ENCODE measurements at regions not wholly inside any gene's neighbourhood (a gene's known extent, or its start where the extent isn't known, plus 50 kb on each side); places are given as distances from the start of the nearest gene placed in this dataset.

- Histone ChIP-seq H4K20me1 (replicated peaks; ENCODE audit: control insufficient read depth, extremely low read depth, insufficient read depth, low read length) (no peaks in the 10 kb centered on the region), H3K9me1 (replicated peaks; ENCODE audit: control insufficient read depth, extremely low read depth, insufficient read depth, low read length) (no peaks in the 10 kb centered on the region), H3K36me3 (ENCODE audit: control insufficient read depth in 2 of 2, extremely low read depth in 1 of 2, insufficient read depth in 2 of 2, low read length in 2 of 2) (no peaks in the 10 kb centered on the region), H3K4me2 (ENCODE audit: insufficient read depth, low read length) (no peak overlapping the region), H3K79me2 (ENCODE audit: control insufficient read depth, insufficient read depth, low read length) (no peaks in the 10 kb centered on the region), H2AFZ (ENCODE audit: low read depth, low read length) (no peak overlapping the region), H3K27ac (ENCODE audit: insufficient read depth, low read depth, low read length) (no peak overlapping the region), H3K9me3 (replicated peaks; ENCODE audit: control insufficient read depth, insufficient read depth, low read length) (no peaks in the 10 kb centered on the region), H3K4me1 (ENCODE audit: control insufficient read depth, extremely low read depth, insufficient read depth, low read length) (no peaks in the 10 kb centered on the region), H3K27me3 (ENCODE audit: control insufficient read depth in 2 of 2, insufficient read depth in 2 of 2, low read length in 2 of 2) (no peaks in the 10 kb centered on the region), H3K9ac (replicated peaks; ENCODE audit: extremely low read depth, insufficient read depth, low read length) (no peak overlapping the region), H3K4me3 (replicated peaks in 1 of 3; ENCODE audit: insufficient read depth in 1 of 3, low read depth in 1 of 3, low read length in 3 of 3) (no peak overlapping the region)
- FAIRE-seq: no peak
- DNase-seq (ENCODE audit: low read depth, low spot score): no peak
- dilution Hi-C loops (cut with MboI; ENCODE audit: extremely low pct_ligation_motif_present, low sequenced_read_pairs) (no loop called here), intact Hi-C loops (cut with micrococcal nuclease) (no loop called here)
- TF ChIP-seq POLR2AphosphoS5 (IDR thresholded peaks at IDR 0.05; ENCODE audit: insufficient read depth, low read depth, low read length): no peak
- TF ChIP-seq FOS (IDR thresholded peaks at IDR 0.05; ENCODE audit: borderline replicate concordance, insufficient read depth, low read length): no peak
- TF ChIP-seq MYC (IDR thresholded peaks at IDR 0.05; ENCODE audit: low read depth, low read length): no peak
- TF ChIP-seq GATA2 (IDR thresholded peaks at IDR 0.05; ENCODE audit: insufficient read depth, insufficient read length, low read depth, low read length): no peak
- no peak for TF ChIP-seq MAX (IDR thresholded peaks at IDR 0.05; ENCODE audit: insufficient read depth, insufficient read length)
- TF ChIP-seq POLR2A (IDR thresholded peaks at IDR 0.05; ENCODE audit: low read depth, low read length): no peak
- TF ChIP-seq EZH2 (IDR thresholded peaks at IDR 0.05; ENCODE audit: borderline replicate concordance, low read depth, low read length, severe bottlenecking): no peak
- TF ChIP-seq JUN (IDR thresholded peaks at IDR 0.05; ENCODE audit: borderline replicate concordance, insufficient read depth, insufficient read length, low read depth): no peak
- TF ChIP-seq CTCF (IDR thresholded peaks at IDR 0.05; ENCODE audit: extremely low read depth in 1 of 2, insufficient read depth in 1 of 2, low read depth in 1 of 2, low read length in 2 of 2): no peak
- ChIA-PET CTCF (no interaction called here), POLR2A (no interaction called here)
- no TSS peak for BruUV-seq (replicated peaks)
Observed at GRCh38 chr10:131400513-131400912, 89.0 kb upstream of the TCERG1L start.
